Panc1 (cell line): ENCODE measurements at regions not wholly inside any gene's neighbourhood (a gene's known extent, or its start where the extent isn't known, plus 50 kb on each side); places are given as distances from the start of the nearest gene placed in this dataset.
A peak's percentile ranks its signal among the peaks of the same experiment; 100 is the strongest.

Experiments
- CTCF ChIP-seq: fragments of 450-650 bp; IDR thresholded peaks from 2 replicates; pipeline ENCODE4 v1.5.1; 2017; ENCODE audit warnings: mild to moderate bottlenecking
- SIN3A ChIP-seq: IDR thresholded peaks from 2 replicates; pipeline ENCODE4 v1.6.1; 2012; ENCODE audit warnings: low read depth, mild to moderate bottlenecking, low read length, moderate library complexity, borderline replicate concordance; ENCODE audit not compliant: insufficient read depth

GRCh38 chr6:73985891-73986290, 289.9 kb downstream of the CD109 start:
- TF ChIP-seq CTCF, result peak; percentile 59
- no peak for TF ChIP-seq SIN3A
